Glutamatergic neuron (in vitro differentiated cells): ENCODE measurements at regions not wholly inside any gene's neighbourhood (a gene's known extent, or its start where the extent isn't known, plus 50 kb on each side); places are given as distances from the start of the nearest gene placed in this dataset.

Experiments used
- DNase-seq: peaks from one replicate; pipeline ENCODE4 v3.0.0; 2022
- H3K27ac Mint-ChIP-seq: one replicate; pipeline ENCODE4 v1.8.0; 2020; ENCODE audit warnings: mild to moderate bottlenecking, mixed read lengths, inconsistent platforms; ENCODE audit not compliant: unreplicated experiment
- H3K27me3 Mint-ChIP-seq: one replicate; pipeline ENCODE4 v1.8.0; 2020; ENCODE audit warnings: mild to moderate bottlenecking, moderate library complexity, mixed read lengths, inconsistent platforms; ENCODE audit not compliant: unreplicated experiment
- H3K36me3 Mint-ChIP-seq: one replicate; pipeline ENCODE4 v1.8.0; 2020; ENCODE audit warnings: mild to moderate bottlenecking, mixed read lengths, inconsistent platforms; ENCODE audit not compliant: unreplicated experiment
- H3K4me1 Mint-ChIP-seq: one replicate; pipeline ENCODE4 v1.8.0; 2020; ENCODE audit warnings: mild to moderate bottlenecking, low read depth, mixed read lengths, inconsistent platforms; ENCODE audit not compliant: unreplicated experiment
- H3K4me3 Mint-ChIP-seq: one replicate; pipeline ENCODE4 v1.8.0; 2020; ENCODE audit warnings: mild to moderate bottlenecking, mixed read lengths, inconsistent platforms; ENCODE audit not compliant: unreplicated experiment
- H3K9me3 Mint-ChIP-seq: one replicate; pipeline ENCODE4 v1.8.0; 2020; ENCODE audit warnings: mild to moderate bottlenecking, moderate library complexity, mixed read lengths, inconsistent platforms; ENCODE audit not compliant: unreplicated experiment
- TF ChIP-seq, protein P1 (sequence below): fragments of 200-600 bp; sonication (generic); IDR thresholded peaks from one replicate; pipeline ENCODE4 v1.5.0; 2021; ENCODE audit not compliant: partially characterized antibody, unreplicated experiment

DNA sequence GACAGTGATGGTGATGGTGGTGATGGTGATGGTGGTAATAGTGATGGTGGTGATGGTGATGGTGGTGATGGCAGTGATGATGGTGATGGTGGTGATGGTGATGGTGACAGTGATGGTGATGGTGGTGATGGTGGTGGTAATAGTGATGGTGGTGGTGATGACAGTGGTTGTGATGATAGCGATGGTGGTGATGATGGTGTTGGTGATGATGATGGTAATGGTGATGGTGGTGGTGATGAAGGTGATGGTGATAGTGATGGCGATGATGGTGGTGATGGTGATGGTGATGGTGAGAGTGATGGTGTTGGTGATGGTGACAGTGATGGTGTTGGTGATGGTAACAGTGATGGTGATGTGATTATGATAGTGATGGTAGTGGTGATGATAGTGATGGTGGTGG is 94.3 kb downstream of the ASB1 start:
- Mint-ChIP-seq H3K27ac (no peak overlapping the region), H3K27me3 (peaks cover 3% of the 10 kb centered on the region), H3K36me3 (peaks cover 7% of the 10 kb centered on the region), H3K4me3 (no peak overlapping the region), H3K9me3 (peaks cover 5% of the 10 kb centered on the region), H3K4me1 (peaks cover 3% of the 10 kb centered on the region)
- TF ChIP-seq, protein P1, sequence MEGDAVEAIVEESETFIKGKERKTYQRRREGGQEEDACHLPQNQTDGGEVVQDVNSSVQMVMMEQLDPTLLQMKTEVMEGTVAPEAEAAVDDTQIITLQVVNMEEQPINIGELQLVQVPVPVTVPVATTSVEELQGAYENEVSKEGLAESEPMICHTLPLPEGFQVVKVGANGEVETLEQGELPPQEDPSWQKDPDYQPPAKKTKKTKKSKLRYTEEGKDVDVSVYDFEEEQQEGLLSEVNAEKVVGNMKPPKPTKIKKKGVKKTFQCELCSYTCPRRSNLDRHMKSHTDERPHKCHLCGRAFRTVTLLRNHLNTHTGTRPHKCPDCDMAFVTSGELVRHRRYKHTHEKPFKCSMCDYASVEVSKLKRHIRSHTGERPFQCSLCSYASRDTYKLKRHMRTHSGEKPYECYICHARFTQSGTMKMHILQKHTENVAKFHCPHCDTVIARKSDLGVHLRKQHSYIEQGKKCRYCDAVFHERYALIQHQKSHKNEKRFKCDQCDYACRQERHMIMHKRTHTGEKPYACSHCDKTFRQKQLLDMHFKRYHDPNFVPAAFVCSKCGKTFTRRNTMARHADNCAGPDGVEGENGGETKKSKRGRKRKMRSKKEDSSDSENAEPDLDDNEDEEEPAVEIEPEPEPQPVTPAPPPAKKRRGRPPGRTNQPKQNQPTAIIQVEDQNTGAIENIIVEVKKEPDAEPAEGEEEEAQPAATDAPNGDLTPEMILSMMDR = no peak
- no peak for DNase-seq

DNA sequence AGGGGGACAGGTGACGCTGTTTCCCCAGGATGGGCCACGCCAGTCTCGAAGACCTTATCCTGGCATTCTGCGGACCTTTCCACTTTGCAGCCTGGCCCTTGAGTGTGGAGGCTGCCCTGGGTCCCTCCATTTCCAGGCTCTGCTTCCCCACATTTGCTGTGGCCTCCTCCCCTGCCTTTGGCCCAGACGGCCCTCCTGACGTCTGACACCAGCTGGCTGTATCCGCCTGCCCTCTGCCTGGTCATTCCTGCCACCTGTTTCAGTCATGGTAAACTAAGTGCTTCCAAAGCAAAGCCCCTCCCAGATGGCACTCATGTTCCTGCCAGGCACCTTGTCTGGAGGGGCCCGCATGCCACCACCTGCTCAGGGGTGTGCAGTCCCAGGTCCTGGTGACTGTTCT is 95.1 kb downstream of the ASB1 start:
- Mint-ChIP-seq H3K4me3 (no peak overlapping the region), H3K36me3 (peaks cover 1% of the 10 kb centered on the region), H3K27me3 (peaks cover 3% of the 10 kb centered on the region), H3K9me3 (peaks cover 5% of the 10 kb centered on the region), H3K4me1 (peaks cover 3% of the 10 kb centered on the region), H3K27ac (no peak overlapping the region)
- TF ChIP-seq, protein P1 = no peak
- DNase-seq = no peak

DNA sequence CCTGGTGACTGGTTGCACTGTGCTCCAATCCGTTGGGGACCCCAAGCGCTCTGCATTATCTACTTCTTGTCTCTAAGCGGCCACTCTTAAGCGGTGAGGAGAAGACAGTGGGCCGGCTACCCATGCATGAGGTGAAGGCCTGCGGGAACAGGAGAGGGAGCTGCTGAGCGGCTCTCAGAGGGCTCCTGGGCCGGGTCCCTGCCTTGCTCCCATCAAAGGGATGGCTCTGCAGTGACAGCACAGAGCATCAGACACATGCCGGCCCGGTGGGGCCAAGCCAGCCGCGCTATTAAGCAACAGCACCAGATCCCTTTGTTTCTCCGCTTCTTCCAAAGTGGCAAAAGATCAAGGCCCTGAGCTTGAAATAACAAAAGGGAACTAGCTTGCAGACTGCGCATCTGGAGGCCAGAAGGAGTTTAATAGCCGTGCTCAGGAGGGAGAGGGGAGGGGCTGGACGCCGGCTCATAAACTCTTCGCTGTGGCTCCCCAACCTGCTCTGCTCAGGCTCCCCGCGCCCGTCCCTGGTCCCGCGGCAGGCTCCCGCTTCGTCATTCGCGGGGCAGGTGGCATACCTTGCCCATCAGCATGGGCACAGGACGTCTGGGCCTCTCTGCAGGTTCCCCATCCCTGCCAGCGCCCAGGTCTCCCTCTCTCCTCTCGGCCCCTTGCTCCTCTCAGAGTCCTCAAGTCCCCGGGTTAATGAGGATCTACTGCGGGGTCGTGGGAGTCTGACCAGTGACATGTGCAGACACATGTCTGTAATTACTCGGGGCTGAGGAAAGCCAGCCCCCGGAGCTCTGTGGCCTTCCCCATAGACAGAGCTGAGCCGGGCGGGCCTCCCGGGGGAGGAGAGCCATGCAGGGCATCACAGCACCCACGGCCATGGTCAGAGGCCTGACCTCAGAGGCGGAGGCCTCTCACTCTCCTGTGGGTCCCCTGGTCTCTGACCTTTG is 96.7 kb downstream of the ASB1 start:
- H3K9me3 Mint-ChIP-seq = no peaks in the 10 kb centered on the region
- H3K4me3 Mint-ChIP-seq = no peak overlapping the region
- H3K36me3 Mint-ChIP-seq = no peaks in the 10 kb centered on the region
- peaks cover 3% of the 10 kb centered on the region for H3K4me1 Mint-ChIP-seq
- H3K27me3 Mint-ChIP-seq = peaks cover 3% of the 10 kb centered on the region
- DNase-seq = peak; percentile 66
- TF ChIP-seq, protein P1 = no peak
- H3K27ac Mint-ChIP-seq = peak overlapping the region; percentile 36

DNA sequence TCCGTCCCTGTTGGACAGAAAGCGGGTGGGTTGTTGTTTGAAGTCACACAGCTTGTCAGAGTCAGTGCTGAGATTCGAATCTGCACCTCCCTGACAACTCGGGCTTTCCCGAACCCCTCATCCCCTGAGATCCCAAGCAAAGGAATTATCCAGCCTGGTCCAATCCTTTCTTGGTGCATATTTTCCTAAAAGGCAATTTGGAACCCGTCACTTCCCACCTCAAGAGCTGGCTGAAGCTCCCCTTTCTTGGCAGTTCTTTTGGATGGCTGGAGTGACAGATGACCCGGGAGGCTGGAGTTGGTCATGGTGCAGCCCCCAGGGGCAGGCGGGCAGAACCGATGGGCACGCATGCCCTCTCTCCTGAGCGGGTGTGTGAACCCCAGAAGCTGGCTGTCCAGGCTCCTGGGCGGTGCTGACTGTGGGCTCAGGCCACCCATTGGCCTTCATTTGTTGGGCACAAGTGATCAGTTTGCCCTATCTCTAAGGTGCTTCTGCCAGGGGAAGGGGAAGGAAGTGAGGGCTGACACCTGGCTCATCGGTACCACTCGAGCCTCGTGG is 97.8 kb downstream of the ASB1 start:
- DNase-seq = no peak
- Mint-ChIP-seq H3K27me3 (peaks cover 3% of the 10 kb centered on the region), H3K36me3 (no peaks in the 10 kb centered on the region), H3K9me3 (no peaks in the 10 kb centered on the region), H3K27ac (no peak overlapping the region), H3K4me3 (no peak overlapping the region), H3K4me1 (peaks cover 3% of the 10 kb centered on the region)
- TF ChIP-seq, protein P1 = no peak

DNA sequence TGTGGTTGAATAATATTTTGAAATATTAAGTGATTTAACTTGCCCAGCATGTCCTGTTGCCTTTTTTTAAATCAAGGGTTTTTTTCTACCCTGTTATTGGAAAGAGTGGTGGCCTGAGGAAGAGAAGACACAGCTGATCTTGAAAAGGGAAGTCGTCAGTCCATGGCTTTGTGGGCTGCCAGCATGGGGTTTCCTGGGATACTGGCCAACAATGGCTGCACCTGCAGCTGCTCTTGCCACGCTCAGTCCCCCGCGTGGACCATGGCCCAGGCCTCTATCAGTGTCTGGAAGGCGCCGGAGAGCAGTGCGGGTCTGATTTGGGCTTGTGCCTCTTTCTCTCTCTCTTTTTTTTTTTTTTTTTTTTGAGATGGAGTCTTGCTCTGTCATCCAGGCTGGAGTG is 99.3 kb downstream of the ASB1 start:
- no peak for DNase-seq
- peaks cover 3% of the 10 kb centered on the region for H3K4me1 Mint-ChIP-seq
- peaks cover 3% of the 10 kb centered on the region for H3K27me3 Mint-ChIP-seq
- H3K4me3 Mint-ChIP-seq = no peak overlapping the region
- H3K27ac Mint-ChIP-seq = no peak overlapping the region
- H3K9me3 Mint-ChIP-seq = peaks cover 3% of the 10 kb centered on the region
- H3K36me3 Mint-ChIP-seq = peaks cover 8% of the 10 kb centered on the region
- TF ChIP-seq, protein P1 = no peak
